ENCODE measurements at regions not wholly inside any gene's neighbourhood (a gene's known extent, or its start where the extent isn't known, plus 50 kb on each side); places are given as distances from the start of the nearest gene placed in this dataset.

GRCh38 chr2:123840574-123840973 is 184.5 kb upstream of the CNTNAP5 start:
- no peak for TF ChIP-seq REST (IDR thresholded peaks at IDR 0.05; ENCODE audit: unreplicated experiment)
- TF ChIP-seq POLR2AphosphoS5 (IDR thresholded peaks at IDR 0.05; ENCODE audit: low read depth), result no peak
- TF ChIP-seq, protein P1, sequence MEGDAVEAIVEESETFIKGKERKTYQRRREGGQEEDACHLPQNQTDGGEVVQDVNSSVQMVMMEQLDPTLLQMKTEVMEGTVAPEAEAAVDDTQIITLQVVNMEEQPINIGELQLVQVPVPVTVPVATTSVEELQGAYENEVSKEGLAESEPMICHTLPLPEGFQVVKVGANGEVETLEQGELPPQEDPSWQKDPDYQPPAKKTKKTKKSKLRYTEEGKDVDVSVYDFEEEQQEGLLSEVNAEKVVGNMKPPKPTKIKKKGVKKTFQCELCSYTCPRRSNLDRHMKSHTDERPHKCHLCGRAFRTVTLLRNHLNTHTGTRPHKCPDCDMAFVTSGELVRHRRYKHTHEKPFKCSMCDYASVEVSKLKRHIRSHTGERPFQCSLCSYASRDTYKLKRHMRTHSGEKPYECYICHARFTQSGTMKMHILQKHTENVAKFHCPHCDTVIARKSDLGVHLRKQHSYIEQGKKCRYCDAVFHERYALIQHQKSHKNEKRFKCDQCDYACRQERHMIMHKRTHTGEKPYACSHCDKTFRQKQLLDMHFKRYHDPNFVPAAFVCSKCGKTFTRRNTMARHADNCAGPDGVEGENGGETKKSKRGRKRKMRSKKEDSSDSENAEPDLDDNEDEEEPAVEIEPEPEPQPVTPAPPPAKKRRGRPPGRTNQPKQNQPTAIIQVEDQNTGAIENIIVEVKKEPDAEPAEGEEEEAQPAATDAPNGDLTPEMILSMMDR (conservative IDR thresholded peaks at IDR 0.05; ENCODE audit: low read depth in 2 of 2), result no peak
- TF ChIP-seq EZH2phosphoT487 (IDR thresholded peaks at IDR 0.05; ENCODE audit: unreplicated experiment), result no peak

Measured in GM23338 (cell line).